ENCODE measurements at regions not wholly inside any gene's neighbourhood (a gene's known extent, or its start where the extent isn't known, plus 50 kb on each side); places are given as distances from the start of the nearest gene placed in this dataset.

DNA sequence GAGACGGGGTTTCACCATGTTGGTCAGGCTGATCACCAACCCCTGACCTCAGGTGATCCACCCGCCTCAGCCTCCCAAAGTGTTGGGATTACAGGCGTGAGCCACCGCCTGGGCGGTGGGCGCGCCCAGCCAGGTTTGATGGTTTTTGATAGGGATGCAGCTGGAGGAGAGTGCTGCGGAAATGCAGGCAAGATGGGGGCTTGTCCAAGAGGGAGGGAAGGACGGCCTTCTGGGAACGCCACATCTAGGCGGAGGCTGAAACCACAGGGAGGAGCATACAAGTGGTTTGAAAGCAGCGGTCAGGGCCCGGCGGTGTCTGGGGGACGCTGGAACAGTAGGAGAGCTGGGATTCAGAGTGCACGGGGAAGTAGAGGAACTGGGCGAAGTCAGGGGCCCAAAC, 134.6 kb downstream of the VRK1 start:
- Histone ChIP-seq H3K36me3 (no peaks in the 10 kb centered on the region), H3K27me3 (ENCODE audit: insufficient read depth, low read depth, severe bottlenecking) (no peaks in the 10 kb centered on the region), H3K27ac (no peak overlapping the region), H3K9me3 (ENCODE audit: severe bottlenecking) (no peaks in the 10 kb centered on the region), H3K4me3 (ENCODE audit: low read depth, low read length) (no peak overlapping the region)
- DNase-seq = no peak
- no peak for TF ChIP-seq CTCF (IDR thresholded peaks at IDR 0.05; ENCODE audit: low read depth, low read length)

- Histone ChIP-seq H3K27ac (no peak overlapping the region), H3K27me3 (ENCODE audit: insufficient read depth, low read depth, severe bottlenecking) (no peaks in the 10 kb centered on the region), H3K9me3 (ENCODE audit: severe bottlenecking) (no peaks in the 10 kb centered on the region), H3K36me3 (no peaks in the 10 kb centered on the region), H3K4me3 (ENCODE audit: low read depth, low read length) (no peak overlapping the region)
- no peak for DNase-seq
- no peak for TF ChIP-seq CTCF (IDR thresholded peaks at IDR 0.05; ENCODE audit: low read depth, low read length)
Measured at GRCh38 chr14:96934638-96935330, 137.6 kb downstream of the VRK1 start.

DNA sequence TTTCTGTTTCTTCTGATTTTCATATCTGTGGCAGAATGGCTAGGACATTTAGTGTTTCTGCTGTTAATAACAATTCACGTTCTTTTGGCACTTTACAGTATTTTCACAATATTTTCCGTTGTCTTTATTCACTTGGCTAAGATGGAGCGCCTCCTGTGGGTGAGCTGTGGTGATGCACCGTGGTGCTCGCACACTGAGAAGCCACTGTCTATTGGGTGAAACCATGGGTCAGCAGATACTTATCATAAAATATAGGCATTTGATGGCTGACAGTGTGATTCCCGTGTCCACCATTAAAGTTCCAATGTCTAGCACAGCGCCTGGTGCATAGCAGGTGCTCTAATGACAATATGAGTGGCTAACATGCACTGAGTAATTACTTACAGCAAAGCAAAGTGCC, 141.8 kb downstream of the VRK1 start:
- no peak overlapping the region for H3K27ac ChIP-seq
- H3K36me3 ChIP-seq = no peaks in the 10 kb centered on the region
- no peaks in the 10 kb centered on the region for H3K27me3 ChIP-seq (ENCODE audit: insufficient read depth, low read depth, severe bottlenecking)
- H3K4me3 ChIP-seq (ENCODE audit: low read depth, low read length) = no peak overlapping the region
- TF ChIP-seq CTCF (IDR thresholded peaks at IDR 0.05; ENCODE audit: low read depth, low read length) = peak; percentile 38
- no peak for DNase-seq
- H3K9me3 ChIP-seq (ENCODE audit: severe bottlenecking) = no peaks in the 10 kb centered on the region

- Histone ChIP-seq H3K9me3 (ENCODE audit: severe bottlenecking) (no peaks in the 10 kb centered on the region), H3K4me3 (ENCODE audit: low read depth, low read length) (no peak overlapping the region), H3K36me3 (no peaks in the 10 kb centered on the region), H3K27ac (no peak overlapping the region), H3K27me3 (ENCODE audit: insufficient read depth, low read depth, severe bottlenecking) (no peaks in the 10 kb centered on the region)
- no peak for DNase-seq
- TF ChIP-seq CTCF (IDR thresholded peaks at IDR 0.05; ENCODE audit: low read depth, low read length) = no peak
Measured at GRCh38 chr14:96940009-96940408, 142.8 kb downstream of the VRK1 start.

DNA sequence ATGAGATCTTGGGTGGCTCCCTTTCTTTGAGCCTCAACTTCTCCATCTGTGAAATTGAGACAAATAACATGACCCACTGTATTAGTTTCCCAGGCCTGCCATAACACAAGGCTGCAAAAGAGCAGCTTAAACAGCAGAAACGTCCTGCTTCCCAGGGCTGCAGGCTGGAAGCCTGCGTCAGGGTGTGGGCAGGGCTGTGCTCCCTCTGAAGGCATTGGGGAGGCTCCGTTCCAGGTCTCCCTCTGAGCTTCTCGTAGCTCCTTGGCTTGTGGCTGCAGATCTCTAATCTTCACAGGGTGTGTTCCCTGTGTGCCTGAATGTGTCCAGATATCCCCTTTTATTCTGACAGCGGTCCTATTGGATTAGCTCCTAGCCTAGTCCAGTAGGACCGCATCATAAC, 147.1 kb downstream of the VRK1 start:
- H3K36me3 ChIP-seq = no peaks in the 10 kb centered on the region
- no peak overlapping the region for H3K4me3 ChIP-seq (ENCODE audit: low read depth, low read length)
- H3K27ac ChIP-seq = no peak overlapping the region
- TF ChIP-seq CTCF (IDR thresholded peaks at IDR 0.05; ENCODE audit: low read depth, low read length) = no peak
- DNase-seq = no peak
- no peaks in the 10 kb centered on the region for H3K27me3 ChIP-seq (ENCODE audit: insufficient read depth, low read depth, severe bottlenecking)
- H3K9me3 ChIP-seq (ENCODE audit: severe bottlenecking) = no peaks in the 10 kb centered on the region

- Histone ChIP-seq H3K27ac (no peak overlapping the region), H3K4me3 (ENCODE audit: low read depth, low read length) (no peak overlapping the region), H3K27me3 (ENCODE audit: insufficient read depth, low read depth, severe bottlenecking) (no peaks in the 10 kb centered on the region), H3K36me3 (no peaks in the 10 kb centered on the region), H3K9me3 (ENCODE audit: severe bottlenecking) (no peaks in the 10 kb centered on the region)
- TF ChIP-seq CTCF (IDR thresholded peaks at IDR 0.05; ENCODE audit: low read depth, low read length) = no peak
- DNase-seq = no peak
Measured at GRCh38 chr14:96945721-96946120, 148.5 kb downstream of the VRK1 start.
